K562 (cell line): ENCODE measurements at regions not wholly inside any gene's neighbourhood (a gene's known extent, or its start where the extent isn't known, plus 50 kb on each side); places are given as distances from the start of the nearest gene placed in this dataset.

Experiments
- ATAC-seq: fragments of 200-7000 bp; cut with Tn5 transposase; 3 replicates; pipeline ENCODE4 v1.9.1; 2020; ENCODE audit warnings: moderate library complexity
- BruUV-seq: library from RNA; stranded (reverse); fragments of 400-500 nt; replicated peaks from 2 replicates; lab custom pipeline; 2021; lab: Mats Ljungman, UMichigan
- CTCF ChIA-PET: fragments of 300-600 bp; formaldehyde crosslinking; extraction: SDS; loops from one replicate; lab custom pipeline; 2021; ENCODE audit warnings: low intra/inter-chr PET ratio; lab: Yijun Ruan, JAX
- POLR2A ChIA-PET: fragments of 300-600, 350-650 bp; sonication (Branson Sonifier 250); formaldehyde crosslinking; extraction: SDS; loops from one replicate; lab custom pipeline; 2021; ENCODE audit warnings: antibody characterized with exemption, inconsistent platforms; lab: Yijun Ruan, JAX
- DNase-seq, 4 experiments: peaks; one replicate each; pipeline versions ENCODE4 v3.0.0 to v3.0.0-alpha.2; 2011 to 2018; ENCODE audit warnings: low spot score in 3 of 4, mixed read lengths in 3 of 4; ENCODE audit errors: extremely low read depth in 1 of 4
- FAIRE-seq: peaks from 2 replicates; lab custom pipeline; 2011; peaks lifted over from hg19 to GRCh38; lab: Jason Lieb, UNC
- H2AFZ ChIP-seq: 2 replicates; pipeline ENCODE4 v1.6.0; 2011; ENCODE audit warnings: low read depth, low read length, control low read depth, inconsistent platforms
- H3K27ac ChIP-seq: fragments of 200-600 bp; 3 replicates; pipeline ENCODE4 v1.8.0; 2011; ENCODE audit warnings: low read depth, mild to moderate bottlenecking, control low read depth, inconsistent platforms, low read length, moderate library complexity, mixed read lengths; ENCODE audit errors: extremely low read depth
- H3K27me3 ChIP-seq, 2 experiments: fragments of 300-600 bp in 1 of 2; 2 replicates in 1 of 2; 3 replicates in 1 of 2; pipeline versions ENCODE4 v1.6.0 to v1.8.0; 2011; ENCODE audit warnings: inconsistent platforms in 2 of 2, low read length in 2 of 2, mild to moderate bottlenecking in 1 of 2, mixed read lengths in 1 of 2, moderate library complexity in 1 of 2; ENCODE audit not compliant: control insufficient read depth in 2 of 2, insufficient read depth in 2 of 2
- H3K36me3 ChIP-seq: fragments of 300-600 bp; 3 replicates; pipeline ENCODE4 v1.8.0; 2011; ENCODE audit warnings: mild to moderate bottlenecking, low read length, inconsistent platforms; ENCODE audit not compliant: control insufficient read depth, insufficient read depth
- H3K4me1 ChIP-seq, 2 experiments: fragments of 200-600 bp in 1 of 2; replicated peaks in 1 of 2; 2 replicates in 1 of 2; 3 replicates in 1 of 2; pipeline versions ENCODE4 v1.5.1 to v1.8.0; 2011; ENCODE audit warnings: inconsistent platforms in 2 of 2, low read length in 2 of 2, mild to moderate bottlenecking in 1 of 2, mixed read lengths in 1 of 2, moderate library complexity in 1 of 2; ENCODE audit not compliant: control insufficient read depth in 2 of 2, insufficient read depth in 2 of 2
- H3K4me2 ChIP-seq: 2 replicates; pipeline ENCODE4 v1.6.1; 2011; ENCODE audit warnings: low read length, control low read depth, inconsistent platforms, mixed read lengths; ENCODE audit not compliant: insufficient read depth
- H3K4me3 ChIP-seq: fragments of 200-600 bp; sonication (generic), shearing (Covaris generic); 2 replicates; pipeline ENCODE4 v1.5.1; 2016; ENCODE audit warnings: control low read depth, inconsistent platforms
- H3K79me2 ChIP-seq: fragments of 200-600 bp; 3 replicates; pipeline ENCODE4 v1.8.0; 2011; ENCODE audit warnings: low read length, inconsistent platforms; ENCODE audit not compliant: control insufficient read depth, insufficient read depth
- H3K9ac ChIP-seq, 2 experiments: 2 replicates each; pipeline versions ENCODE4 v1.6.0 to v1.6.1; 2011; ENCODE audit warnings: low read depth in 2 of 2, low read length in 2 of 2, control low read depth in 1 of 2, inconsistent platforms in 1 of 2, mild to moderate bottlenecking in 1 of 2, mixed read lengths in 1 of 2; ENCODE audit not compliant: insufficient read depth in 1 of 2
- H3K9me1 ChIP-seq: one replicate; pipeline ENCODE4 v1.6.0; 2011; ENCODE audit warnings: inconsistent platforms, mild to moderate bottlenecking, low read length, moderate library complexity; ENCODE audit not compliant: control insufficient read depth, insufficient read depth
- H3K9me3 ChIP-seq: replicated peaks from 2 replicates; pipeline ENCODE4 v1.5.1; 2011; ENCODE audit warnings: low read depth, low read length, inconsistent platforms; ENCODE audit not compliant: control insufficient read depth, insufficient read depth
- H4K20me1 ChIP-seq: replicated peaks from 2 replicates; pipeline ENCODE4 v1.6.1; 2011; ENCODE audit warnings: low read length, inconsistent platforms, mixed read lengths; ENCODE audit not compliant: control insufficient read depth, insufficient read depth
- CAMTA2 ChIP-seq: fragments of 250-450 bp; sonication (Bioruptor Pico); conservative IDR thresholded peaks from 2 replicates; pipeline ENCODE4 v1.5.1; 2022
- ZNF583 ChIP-seq: fragments of 250-450 bp; sonication (Bioruptor Pico); IDR thresholded peaks from 2 replicates; pipeline ENCODE4 v1.4.0; 2020
- ZSCAN32 ChIP-seq: fragments of 450-650 bp; formaldehyde crosslinking; IDR thresholded peaks from 2 replicates; pipeline ENCODE4 v1.4.0; 2020; ENCODE audit warnings: mild to moderate bottlenecking, moderate library complexity
- WGBS: fragments of 100-300 bp; shearing (Covaris generic); methylation state at CpG from one replicate; pipeline ENCODE4 v1.1.6; 2016; ENCODE audit warnings: low coverage, mixed read lengths; ENCODE audit not compliant: insufficient coverage; ENCODE audit errors: missing lambda C conversion rate; 5-methylcytosine and 5-hydroxymethylcytosine counted together
- in situ Hi-C: fragments of 300-500 bp; cut with MboI; formaldehyde crosslinking; loops from 4 replicates; pipeline ENCODE4 v1.15.0; 2018; ENCODE audit warnings: inconsistent platforms, mixed read lengths
- intact Hi-C: fragments of 100-400 bp; cut with micrococcal nuclease; formaldehyde crosslinking; loops from 2 replicates; pipeline ENCODE4 v1.14.2; 2022

DNA sequence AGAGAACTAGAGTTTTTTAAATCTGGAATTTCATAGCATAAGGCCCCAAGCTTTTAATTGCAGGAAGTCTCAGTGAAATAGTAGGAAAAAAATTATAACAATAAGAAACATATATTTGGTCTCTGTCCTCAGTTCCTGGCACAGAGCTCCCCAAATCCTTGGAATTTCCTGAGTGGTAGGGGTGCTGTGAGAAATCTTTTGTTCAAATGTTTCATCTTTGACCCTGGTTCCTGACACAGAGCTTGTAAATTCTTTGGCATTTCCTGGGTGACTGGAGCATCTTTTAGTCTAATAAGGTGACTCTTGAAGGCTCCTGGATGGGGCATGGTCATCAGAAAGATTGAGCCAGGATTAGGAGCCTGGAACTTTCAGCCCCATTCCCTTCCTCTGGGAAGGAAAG is 225.7 kb upstream of the AJAP1 start (continued):
- TF ChIP-seq ZSCAN32 (CRISPR knock-in tag), result no peak

DNA sequence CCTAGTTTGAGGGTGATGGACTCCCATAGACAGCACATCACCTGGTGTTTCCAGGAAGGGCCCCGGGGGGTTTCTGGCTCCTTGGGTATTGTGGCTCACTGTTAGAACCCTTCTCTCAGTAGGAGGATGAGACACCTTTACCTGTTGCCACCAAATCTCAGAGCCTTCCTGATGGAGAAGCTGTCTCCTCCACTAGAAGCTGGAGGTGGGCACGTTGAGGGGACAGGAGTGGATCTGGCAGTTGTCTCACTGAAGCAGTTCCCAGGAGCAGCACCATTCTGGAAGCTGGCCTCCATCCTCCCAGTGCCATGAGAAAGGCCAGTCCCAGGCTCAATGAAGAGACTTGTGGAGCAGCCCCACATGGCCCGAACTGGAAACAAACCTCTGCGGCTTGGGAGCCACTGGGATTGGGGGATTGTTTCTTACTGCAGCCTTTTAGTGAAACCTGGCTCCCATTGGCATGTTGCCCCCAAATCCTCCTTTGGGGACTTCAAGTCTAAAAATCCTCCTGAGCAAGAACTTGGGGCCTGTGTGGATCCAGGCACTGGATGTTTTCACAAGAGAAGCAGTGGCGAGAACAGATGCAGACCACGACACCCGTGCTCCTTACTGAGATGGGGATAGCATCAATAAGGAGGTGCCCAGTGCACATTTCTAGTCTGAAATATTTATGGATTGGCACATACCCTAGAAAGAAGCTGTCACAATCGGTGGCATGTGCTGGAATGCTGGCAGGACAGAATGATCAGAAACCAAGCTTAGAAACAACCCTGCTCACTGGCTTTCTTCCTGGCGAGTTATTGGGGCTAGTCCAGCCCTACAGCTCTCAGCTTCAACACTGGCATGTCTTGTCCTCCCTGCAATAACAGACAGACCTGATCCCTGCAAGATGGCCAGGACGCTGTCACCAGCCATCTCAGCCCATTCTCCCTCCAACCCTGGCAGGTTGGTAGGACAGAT is 223.7 kb upstream of the AJAP1 start:
- Histone ChIP-seq H3K9me3 (peaks cover 2% of the 10 kb centered on the region; the same call in 1 of the 2 replicates), H4K20me1 (no peaks in the 10 kb centered on the region), H3K27ac (no peak overlapping the region), H3K4me2 (no peak overlapping the region), H3K4me3 (no peak overlapping the region), H2AFZ (no peak overlapping the region), H3K9ac (no peak overlapping the region), H3K79me2 (no peaks in the 10 kb centered on the region), H3K9me1 (no peaks in the 10 kb centered on the region), H3K27me3 (no peaks in the 10 kb centered on the region; a peak in 1 of 5 replicates), H3K4me1 (no peaks in the 10 kb centered on the region), H3K36me3 (no peaks in the 10 kb centered on the region)
- POLR2A ChIA-PET, result interaction anchor here (0.7 kb wide), 1 partner anchor 10 kb away, joined by 4 read pairs; no protein-coding TSS in a partner anchor
- FAIRE-seq (no peak), ATAC-seq (no peak), DNase-seq (no peak)
- CTCF ChIA-PET, result no interaction called here
- TF ChIP-seq ZNF583 (CRISPR knock-in tag), result no peak
- WGBS, result under 1% methylated on average over 10 of the region's 10 CpGs
- BruUV-seq, result no TSS peak
- intact Hi-C loops, result no loop called here
- in situ Hi-C loops, result no loop called here

DNA sequence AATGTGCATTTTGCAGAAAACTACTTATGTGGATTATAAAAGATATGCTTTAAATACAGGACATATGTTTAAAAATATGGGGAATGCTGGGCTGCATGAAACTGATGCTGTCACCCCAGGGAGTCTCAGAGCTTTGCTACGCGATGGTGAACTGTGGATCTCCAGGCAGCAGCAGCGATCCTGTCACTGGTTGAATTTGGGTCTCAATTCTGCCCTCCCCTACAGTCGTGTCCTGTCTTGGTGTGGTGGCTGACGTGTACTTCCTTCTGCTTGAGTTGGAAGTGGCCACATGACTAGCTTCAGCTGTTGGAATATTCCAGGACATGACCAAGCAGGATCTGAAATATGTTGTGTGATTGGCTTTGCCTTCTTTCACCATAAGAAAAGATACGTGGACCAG is 222.9 kb upstream of the AJAP1 start:
- H3K27me3 ChIP-seq, result no peaks in the 10 kb centered on the region; a peak in 1 of 5 replicates
- H3K36me3 ChIP-seq, result no peaks in the 10 kb centered on the region
- CTCF ChIA-PET, result no interaction called here
- no peaks in the 10 kb centered on the region for H3K4me1 ChIP-seq
- no TSS peak for BruUV-seq
- H3K9me1 ChIP-seq, result no peaks in the 10 kb centered on the region
- no peak overlapping the region for H2AFZ ChIP-seq
- no peaks in the 10 kb centered on the region for H3K79me2 ChIP-seq
- FAIRE-seq, result no peak
- ATAC-seq, result no peak
- no peak for DNase-seq
- TF ChIP-seq CAMTA2 (CRISPR knock-in tag), result no peak
- peaks cover 2% of the 10 kb centered on the region; the same call in 1 of the 2 replicates for H3K9me3 ChIP-seq
- no peaks in the 10 kb centered on the region for H4K20me1 ChIP-seq
- H3K27ac ChIP-seq, result no peak overlapping the region
- no peak overlapping the region for H3K9ac ChIP-seq
- under 1% methylated on average over 6 of the region's 6 CpGs for WGBS
- H3K4me2 ChIP-seq, result no peak overlapping the region
- H3K4me3 ChIP-seq, result no peak overlapping the region
- in situ Hi-C loops, result no loop called here
- POLR2A ChIA-PET, result no interaction called here
- intact Hi-C loops, result no loop called here
